GM12891 (cell line): ENCODE measurements at regions not wholly inside any gene's neighbourhood (a gene's known extent, or its start where the extent isn't known, plus 50 kb on each side); places are given as distances from the start of the nearest gene placed in this dataset.

Experiments used
- POLR2A ChIP-seq: IDR thresholded peaks from 2 replicates; pipeline ENCODE4 v1.6.1; 2011; ENCODE audit warnings: low read depth, low read length, control low read depth
- POLR2AphosphoS5 ChIP-seq: IDR thresholded peaks from 2 replicates; pipeline ENCODE4 v1.6.1; 2011; ENCODE audit warnings: low read depth, low read length, control low read depth
- TAF1 ChIP-seq: IDR thresholded peaks from 2 replicates; pipeline ENCODE4 v1.6.1; 2011; ENCODE audit warnings: low read depth, low read length, control low read depth

GRCh38 chr4:31272331-31273061, 552.3 kb downstream of the PCDH7 start:
- TF ChIP-seq POLR2A (no peak), POLR2AphosphoS5 (no peak), TAF1 (no peak)
